ENCODE measurements at regions not wholly inside any gene's neighbourhood (a gene's known extent, or its start where the extent isn't known, plus 50 kb on each side); places are given as distances from the start of the nearest gene placed in this dataset.
A peak's percentile ranks its signal among the peaks of the same experiment; 100 is the strongest.

- TF ChIP-seq POLR2A (IDR thresholded peaks at IDR 0.05; ENCODE audit: low read length) = peak; percentile 100
- TF ChIP-seq GATA1 (IDR thresholded peaks at IDR 0.05; ENCODE audit: low read depth, low read length) = no peak
- DNase-seq = peak; percentile 95 to 97
Measured at GRCh38 chr6:26196846-26197635, 109.8 kb downstream of the HFE start.

- no peak for DNase-seq
- TF ChIP-seq GATA1 (IDR thresholded peaks at IDR 0.05; ENCODE audit: low read depth, low read length) (no peak), POLR2A (IDR thresholded peaks at IDR 0.05; ENCODE audit: low read length) (no peak)
Measured at GRCh38 chr6:26197636-26197932, 110.4 kb downstream of the HFE start.

DNA sequence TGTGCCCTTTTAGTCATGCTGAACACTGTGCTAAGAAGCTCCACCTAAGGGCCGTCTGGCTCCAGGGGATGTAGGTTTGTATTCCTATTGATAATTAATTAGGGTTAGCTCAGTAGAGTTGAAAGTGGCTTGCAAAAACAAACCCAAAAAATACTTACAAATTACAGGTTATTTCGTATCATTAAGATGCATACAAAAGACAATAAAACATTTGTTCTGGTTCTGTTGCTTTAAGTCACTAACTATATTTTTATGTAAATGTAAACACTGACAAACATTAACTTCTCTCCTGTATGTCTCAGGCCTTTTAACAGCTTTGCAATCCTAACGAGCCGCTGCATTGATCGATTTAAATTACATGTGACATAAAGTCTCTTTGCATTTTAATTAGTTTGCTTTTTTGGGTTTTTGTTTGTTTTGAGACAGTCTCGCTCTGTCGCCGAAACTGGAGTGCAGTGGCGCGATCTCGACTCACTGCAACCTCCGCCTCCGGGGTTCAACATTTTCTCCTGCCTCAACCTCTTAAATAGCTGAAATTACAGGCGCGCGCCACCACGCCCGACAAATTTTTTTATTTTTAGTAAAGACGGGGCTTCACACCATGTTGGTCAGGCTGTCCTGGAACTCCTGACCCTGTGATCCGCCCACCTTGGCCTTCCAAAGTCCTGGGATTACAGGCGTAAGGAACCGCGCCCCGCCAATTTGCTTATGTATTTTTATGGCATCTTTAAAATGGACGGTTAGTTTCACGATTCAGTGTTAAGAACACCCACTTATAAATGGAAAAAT is 110.9 kb downstream of the HFE start:
- TF ChIP-seq POLR2A (IDR thresholded peaks at IDR 0.05; ENCODE audit: low read length) = no peak
- TF ChIP-seq GATA1 (IDR thresholded peaks at IDR 0.05; ENCODE audit: low read depth, low read length) = no peak
- peak; percentile 87 to 90 for DNase-seq

- TF ChIP-seq POLR2A (IDR thresholded peaks at IDR 0.05; ENCODE audit: low read length) (no peak), GATA1 (IDR thresholded peaks at IDR 0.05; ENCODE audit: low read depth, low read length) (no peak)
- DNase-seq = no peak
Measured at GRCh38 chr6:26198722-26199056, 111.5 kb downstream of the HFE start.

- TF ChIP-seq POLR2A (IDR thresholded peaks at IDR 0.05; ENCODE audit: low read length) = peak; percentile 99
- TF ChIP-seq GATA1 (IDR thresholded peaks at IDR 0.05; ENCODE audit: low read depth, low read length) = no peak
- peak; percentile 95 to 96 for DNase-seq
Measured at GRCh38 chr6:26199057-26199772, 112.0 kb downstream of the HFE start.

GRCh38 chr6:26199773-26200764 is 112.8 kb downstream of the HFE start:
- no peak for TF ChIP-seq GATA1 (IDR thresholded peaks at IDR 0.05; ENCODE audit: low read depth, low read length)
- peak; percentile 93 for TF ChIP-seq POLR2A (IDR thresholded peaks at IDR 0.05; ENCODE audit: low read length)
- peak; percentile 86 to 90 for DNase-seq

DNA sequence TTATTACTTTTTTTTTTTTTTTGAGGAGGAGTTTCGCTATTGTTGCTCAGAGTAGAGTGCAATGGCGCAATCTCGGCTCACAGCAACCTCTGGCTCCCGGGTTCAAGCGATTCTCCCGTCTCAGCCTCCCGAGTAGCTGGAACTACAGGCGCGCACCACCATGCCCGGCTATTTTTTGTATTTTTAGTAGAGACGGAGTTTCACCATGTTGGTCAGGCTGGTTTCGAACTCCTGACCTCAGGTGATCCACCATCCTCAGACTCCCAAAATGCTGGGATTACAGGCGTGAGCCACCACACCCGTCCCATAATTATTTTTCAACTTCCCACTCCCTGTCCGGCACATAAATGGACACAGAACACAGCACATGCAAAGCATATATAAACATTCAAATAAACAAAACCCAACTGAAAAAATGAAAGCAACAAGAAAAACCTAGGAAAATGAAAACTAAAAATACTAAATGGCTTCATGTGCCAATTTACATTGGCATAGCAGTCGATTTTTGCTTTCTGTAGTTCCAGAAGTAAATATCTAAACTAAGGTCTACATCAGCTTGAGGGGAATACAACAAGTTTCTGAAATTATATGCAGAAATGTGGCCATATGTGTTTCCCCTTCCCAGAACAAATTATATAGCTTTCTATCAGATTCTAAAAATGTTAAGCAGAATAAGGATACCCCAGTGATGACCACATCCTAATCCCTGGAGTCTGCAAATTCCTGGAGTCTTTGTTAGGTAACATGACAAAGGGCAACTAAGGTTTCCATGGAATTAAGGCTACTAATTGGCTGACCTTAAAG is 113.9 kb downstream of the HFE start:
- DNase-seq = no peak
- TF ChIP-seq GATA1 (IDR thresholded peaks at IDR 0.05; ENCODE audit: low read depth, low read length) (no peak), POLR2A (IDR thresholded peaks at IDR 0.05; ENCODE audit: low read length) (no peak)

GRCh38 chr6:26202201-26202611 is 115.0 kb downstream of the HFE start:
- TF ChIP-seq GATA1 (IDR thresholded peaks at IDR 0.05; ENCODE audit: low read depth, low read length) (no peak), POLR2A (IDR thresholded peaks at IDR 0.05; ENCODE audit: low read length) (no peak)
- no peak for DNase-seq

DNA sequence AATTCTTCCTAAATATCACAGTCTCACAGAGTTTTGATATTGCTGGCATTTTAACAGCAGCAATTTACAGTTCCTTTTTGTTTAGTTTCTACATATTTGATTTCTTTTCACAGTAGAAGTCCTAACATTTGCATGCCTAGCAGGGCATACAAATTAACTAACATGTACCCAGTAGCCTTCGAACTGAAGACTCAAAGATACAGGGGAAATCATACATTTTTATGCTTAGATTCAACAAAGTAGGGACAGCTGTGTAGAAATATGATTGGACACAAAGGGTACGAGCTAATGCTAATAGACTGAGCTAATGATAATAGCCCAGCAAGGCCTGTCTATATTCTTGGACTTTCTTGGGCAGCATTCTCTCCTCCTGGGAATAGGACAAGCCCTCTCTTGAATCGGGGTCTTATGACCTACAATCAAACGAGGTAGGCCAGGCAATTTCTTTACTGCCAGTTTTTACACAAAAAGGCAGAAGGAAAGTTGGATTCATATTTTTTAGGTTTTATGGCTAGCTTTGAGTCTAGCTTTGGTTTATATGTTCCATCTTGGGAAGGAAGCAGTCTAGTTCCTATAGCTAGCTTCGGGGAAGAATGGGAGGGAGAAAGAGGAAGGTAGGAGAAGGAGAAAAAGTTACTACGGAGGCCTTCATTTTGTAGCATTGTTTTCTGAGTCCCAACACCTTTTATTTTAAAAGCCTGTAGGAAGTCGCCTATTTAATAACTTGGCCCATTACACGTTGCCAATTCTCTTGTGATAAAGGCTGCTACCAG is 115.8 kb downstream of the HFE start:
- no peak for DNase-seq
- TF ChIP-seq POLR2A (IDR thresholded peaks at IDR 0.05; ENCODE audit: low read length) (no peak), GATA1 (IDR thresholded peaks at IDR 0.05; ENCODE audit: low read depth, low read length) (no peak)

- DNase-seq = peak; percentile 99
- TF ChIP-seq POLR2A (IDR thresholded peaks at IDR 0.05; ENCODE audit: low read length) = peak; percentile 100
- no peak for TF ChIP-seq GATA1 (IDR thresholded peaks at IDR 0.05; ENCODE audit: low read depth, low read length)
Measured at GRCh38 chr6:26204332-26205160, 117.3 kb downstream of the HFE start.

DNA sequence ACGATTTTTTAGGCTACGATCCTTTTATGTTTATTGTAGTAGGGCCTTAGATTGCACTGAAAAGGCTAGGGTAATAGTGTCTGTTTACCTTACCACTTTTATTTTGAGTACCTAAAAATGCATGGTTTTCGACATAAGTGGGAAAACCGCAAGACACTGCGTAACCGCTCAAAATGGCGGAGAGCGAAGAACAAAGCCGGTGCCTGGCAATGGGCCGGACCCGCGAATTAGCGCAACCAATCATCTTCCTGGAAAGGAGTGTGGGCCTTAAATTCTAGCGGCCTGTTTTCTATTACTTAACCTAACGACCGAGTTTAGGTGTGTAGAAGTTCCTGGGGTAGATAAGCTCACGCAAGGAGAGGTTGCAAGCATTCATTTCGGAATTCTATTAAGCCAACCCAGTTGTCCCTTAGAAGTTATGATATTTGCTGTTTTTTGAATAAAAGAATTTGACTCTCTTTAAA is 118.0 kb downstream of the HFE start:
- peak; percentile 89 for TF ChIP-seq POLR2A (IDR thresholded peaks at IDR 0.05; ENCODE audit: low read length)
- no peak for TF ChIP-seq GATA1 (IDR thresholded peaks at IDR 0.05; ENCODE audit: low read depth, low read length)
- peak; percentile 93 to 94 for DNase-seq
